Mesodermal cell (in vitro differentiated cells): ENCODE measurements at regions not wholly inside any gene's neighbourhood (a gene's known extent, or its start where the extent isn't known, plus 50 kb on each side); places are given as distances from the start of the nearest gene placed in this dataset.

Source experiments
- H3K27ac ChIP-seq: 2 replicates; pipeline ENCODE4 v1.7.0; 2013; ENCODE audit warnings: mild to moderate bottlenecking, low read depth, low read length, moderate library complexity; ENCODE audit not compliant: severe bottlenecking
- H3K36me3 ChIP-seq: 2 replicates; pipeline ENCODE4 v1.7.1; 2013; ENCODE audit warnings: mild to moderate bottlenecking, low read length, moderate library complexity; ENCODE audit not compliant: control insufficient read depth, insufficient read depth
- H3K4me1 ChIP-seq: one replicate; pipeline ENCODE4 v1.7.1; 2013; ENCODE audit warnings: mild to moderate bottlenecking, low read length; ENCODE audit not compliant: insufficient read depth, control insufficient read depth, poor library complexity, severe bottlenecking
- H3K4me3 ChIP-seq: 2 replicates; pipeline ENCODE4 v1.7.0; 2013; ENCODE audit warnings: low read length, control low read depth, mild to moderate bottlenecking; ENCODE audit not compliant: insufficient read depth, poor library complexity, severe bottlenecking; ENCODE audit errors: extremely low read depth
- H3K9me3 ChIP-seq: 2 replicates; pipeline ENCODE4 v1.7.1; 2013; ENCODE audit warnings: mild to moderate bottlenecking, low read length, moderate library complexity; ENCODE audit not compliant: control insufficient read depth
- WGBS, 2 experiments: methylation state at CpG; one replicate each; pipeline ENCODE4 v1.1.5; 2013; ENCODE audit warnings: missing lambda C conversion rate in 2 of 2; ENCODE audit not compliant: insufficient coverage in 2 of 2; 5-methylcytosine and 5-hydroxymethylcytosine counted together

DNA sequence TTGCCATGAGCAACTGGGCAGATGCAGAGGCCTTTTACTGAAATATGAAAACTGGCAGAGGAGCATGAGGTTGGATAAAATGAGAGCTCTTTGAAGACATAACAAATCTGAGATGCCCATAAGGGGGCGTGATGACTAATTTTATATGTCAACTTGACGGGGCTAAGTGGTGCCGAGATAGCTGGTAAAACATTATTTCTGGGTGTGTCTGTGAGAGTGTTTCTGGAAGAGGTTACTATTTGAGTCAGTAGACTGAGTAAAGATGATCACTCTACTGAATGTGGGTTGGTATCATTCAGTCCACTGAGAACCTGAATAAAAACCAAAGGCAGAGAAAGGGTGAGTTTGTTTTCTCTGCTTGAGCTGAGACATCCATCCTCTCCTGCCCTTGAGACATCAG is 454.2 kb downstream of the NPIPA7 start:
- WGBS, 2 experiments: 89 to 98% methylated on average over 3 of the region's 3 CpGs
- Histone ChIP-seq H3K27ac (no peak overlapping the region), H3K4me1 (peaks cover 5% of the 10 kb centered on the region), H3K9me3 (no peaks in the 10 kb centered on the region), H3K4me3 (no peak overlapping the region), H3K36me3 (no peaks in the 10 kb centered on the region)

- 61 to 63% methylated on average over 3 of the region's 5 CpGs for WGBS, 2 experiments
Measured at GRCh38 chr16:16850274-16850673, 471.3 kb downstream of the NPIPA7 start.

DNA sequence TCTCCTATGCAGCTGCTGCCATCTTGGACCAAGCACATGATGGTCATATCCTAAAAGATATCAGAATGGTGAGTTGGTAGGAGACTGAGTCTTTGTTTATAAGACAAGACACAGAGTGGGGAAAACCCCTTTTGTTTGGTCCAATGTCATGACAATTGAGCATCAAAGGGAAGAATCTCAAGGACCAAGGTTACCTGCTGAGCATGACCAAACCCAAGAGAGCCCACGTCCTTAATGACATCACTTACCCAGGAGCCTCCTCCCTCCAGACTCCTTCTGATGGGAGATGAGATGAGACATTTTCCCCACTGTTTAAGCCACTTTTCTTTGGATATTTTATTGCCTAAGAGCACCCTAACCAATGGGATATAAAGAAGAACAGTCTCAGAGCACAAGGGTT is 478.1 kb downstream of the NPIPA7 start:
- Histone ChIP-seq H3K27ac (no peak overlapping the region), H3K9me3 (no peaks in the 10 kb centered on the region), H3K4me1 (peaks cover 7% of the 10 kb centered on the region), H3K4me3 (no peak overlapping the region), H3K36me3 (no peaks in the 10 kb centered on the region)
- WGBS, 2 experiments: 0% methylated on average over 1 of the region's 1 CpG; no CpG with 5 or more reads in 1 of the 2 experiments

More at GRCh38 chr16:16850274-16850673, 471.3 kb downstream of the NPIPA7 start:
- Histone ChIP-seq H3K4me3 (no peak overlapping the region), H3K36me3 (no peaks in the 10 kb centered on the region), H3K4me1 (no peaks in the 10 kb centered on the region), H3K9me3 (no peaks in the 10 kb centered on the region), H3K27ac (no peak overlapping the region)

GRCh38 chr16:16857603-16858283 is 478.8 kb downstream of the NPIPA7 start:
- H3K9me3 ChIP-seq: no peaks in the 10 kb centered on the region
- H3K4me1 ChIP-seq: peaks cover 7% of the 10 kb centered on the region
- no peaks in the 10 kb centered on the region for H3K36me3 ChIP-seq
- 44 to 60% methylated on average over 3 to 4 of the region's 5 CpGs for WGBS, 2 experiments
- no peak overlapping the region for H3K27ac ChIP-seq
- H3K4me3 ChIP-seq: no peak overlapping the region

GRCh38 chr16:16861546-16861945 is 482.6 kb downstream of the NPIPA7 start:
- WGBS, 2 experiments: 4 to 22% methylated on average over 4 to 6 of the region's 7 CpGs
- H3K27ac ChIP-seq: no peak overlapping the region
- no peaks in the 10 kb centered on the region for H3K36me3 ChIP-seq
- H3K9me3 ChIP-seq: no peaks in the 10 kb centered on the region
- peaks cover 7% of the 10 kb centered on the region for H3K4me1 ChIP-seq
- no peak overlapping the region for H3K4me3 ChIP-seq

DNA sequence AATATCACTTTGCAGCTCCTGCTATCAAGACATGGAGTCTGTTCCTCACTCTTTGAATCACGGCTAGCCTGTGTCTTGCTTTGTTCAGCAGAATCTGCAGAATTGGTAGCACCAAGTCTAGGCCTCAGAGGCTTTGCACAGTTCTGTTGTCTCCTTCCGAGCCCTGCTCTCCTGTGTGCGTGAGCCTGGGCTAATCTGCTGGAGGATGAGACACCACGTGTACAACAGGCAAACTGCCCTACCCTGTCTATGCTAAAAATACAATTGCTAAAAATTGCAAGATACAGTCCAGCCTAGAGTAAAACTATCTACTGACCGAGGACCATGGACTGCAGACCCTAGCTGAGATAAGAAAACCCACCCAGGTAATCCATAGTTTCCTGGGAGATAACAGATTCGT is 484.7 kb downstream of the NPIPA7 start:
- 77 to 89% methylated on average over 4 to 5 of the region's 6 CpGs for WGBS, 2 experiments
- Histone ChIP-seq H3K9me3 (no peaks in the 10 kb centered on the region), H3K4me3 (no peak overlapping the region), H3K4me1 (no peaks in the 10 kb centered on the region), H3K36me3 (no peaks in the 10 kb centered on the region), H3K27ac (no peak overlapping the region)

DNA sequence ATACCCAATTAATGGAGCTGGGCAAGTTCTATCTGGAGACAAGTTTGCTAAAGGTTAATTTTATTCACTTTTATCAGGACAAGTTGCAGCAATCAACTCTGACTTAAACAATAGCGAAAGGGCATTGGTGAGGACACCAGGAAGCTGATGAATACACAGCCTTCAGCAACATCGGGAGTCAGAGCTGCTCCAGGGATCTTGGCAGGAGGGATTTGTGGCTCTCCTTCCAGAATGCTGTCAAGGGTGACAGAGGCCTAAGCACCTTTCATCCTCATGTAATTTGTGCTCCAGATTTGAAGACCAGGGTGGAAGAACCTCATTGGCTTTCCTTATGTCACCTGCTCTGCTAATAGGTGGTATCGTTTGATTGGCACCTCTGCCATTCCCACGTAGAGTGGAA is 485.6 kb downstream of the NPIPA7 start:
- H3K4me1 ChIP-seq: no peaks in the 10 kb centered on the region
- H3K36me3 ChIP-seq: no peaks in the 10 kb centered on the region
- H3K9me3 ChIP-seq: no peaks in the 10 kb centered on the region
- 94 to 100% methylated on average over 2 of the region's 4 CpGs for WGBS, 2 experiments
- H3K4me3 ChIP-seq: no peak overlapping the region
- no peak overlapping the region for H3K27ac ChIP-seq

DNA sequence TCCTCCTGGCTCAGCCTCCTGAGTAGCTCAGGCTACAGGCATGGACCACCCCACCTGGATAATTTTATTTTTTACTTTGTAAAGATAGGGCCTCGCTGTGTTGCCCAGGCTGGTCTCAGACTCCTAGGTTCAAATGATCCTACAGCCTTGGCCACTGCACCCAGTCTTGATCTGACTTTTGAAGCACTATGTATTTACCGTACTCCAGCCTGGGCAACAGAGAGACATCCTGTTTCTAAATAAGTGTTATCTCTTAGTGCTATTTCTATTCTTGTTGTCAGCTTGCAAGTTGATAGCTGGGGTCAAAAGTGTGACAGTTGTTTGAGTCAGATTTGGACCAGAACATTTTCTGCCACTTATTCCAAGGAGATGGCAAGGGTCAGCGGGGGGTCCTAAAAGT is 486.4 kb downstream of the NPIPA7 start:
- no peak overlapping the region for H3K4me3 ChIP-seq
- no peaks in the 10 kb centered on the region for H3K36me3 ChIP-seq
- no peak overlapping the region for H3K27ac ChIP-seq
- 84 to 93% methylated on average over 2 to 3 of the region's 3 CpGs for WGBS, 2 experiments
- H3K4me1 ChIP-seq: no peaks in the 10 kb centered on the region
- H3K9me3 ChIP-seq: no peaks in the 10 kb centered on the region

DNA sequence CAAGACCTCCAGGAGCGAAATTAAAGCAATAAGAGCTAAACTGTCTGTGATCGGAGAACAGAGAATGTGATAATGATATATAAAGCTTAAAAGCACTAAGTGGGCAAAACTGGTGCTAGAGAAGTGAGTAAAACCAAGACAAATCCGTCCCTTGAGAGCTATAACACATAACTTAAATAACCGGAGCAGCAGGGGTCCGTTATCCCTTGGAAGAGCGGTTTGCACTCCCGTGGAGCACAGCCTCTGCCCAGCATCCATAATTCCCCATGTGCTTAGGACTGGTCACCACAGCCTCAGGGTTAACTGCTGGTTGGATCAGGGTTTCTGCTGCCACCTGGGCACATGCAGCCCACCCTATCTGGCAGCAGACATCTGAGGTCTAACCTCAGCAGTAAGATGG is 489.0 kb downstream of the NPIPA7 start:
- no peak overlapping the region for H3K27ac ChIP-seq
- H3K4me3 ChIP-seq: no peak overlapping the region
- H3K36me3 ChIP-seq: no peaks in the 10 kb centered on the region
- H3K4me1 ChIP-seq: no peaks in the 10 kb centered on the region
- 27 to 47% methylated on average over 2 to 5 of the region's 7 CpGs for WGBS, 2 experiments
- H3K9me3 ChIP-seq: no peaks in the 10 kb centered on the region

GRCh38 chr16:16868727-16869126 is 489.8 kb downstream of the NPIPA7 start:
- Histone ChIP-seq H3K9me3 (no peaks in the 10 kb centered on the region), H3K4me1 (no peaks in the 10 kb centered on the region), H3K4me3 (no peak overlapping the region), H3K27ac (no peak overlapping the region), H3K36me3 (no peaks in the 10 kb centered on the region)
- 13 to 50% methylated on average over 1 to 2 of the region's 2 CpGs for WGBS, 2 experiments

- 94 to 100% methylated on average over 1 to 2 of the region's 5 CpGs for WGBS, 2 experiments
- H3K36me3 ChIP-seq: no peaks in the 10 kb centered on the region
- H3K27ac ChIP-seq: no peak overlapping the region
- H3K9me3 ChIP-seq: no peaks in the 10 kb centered on the region
- no peak overlapping the region for H3K4me3 ChIP-seq
- no peaks in the 10 kb centered on the region for H3K4me1 ChIP-seq
Measured at GRCh38 chr16:16869746-16870145, 490.8 kb downstream of the NPIPA7 start.
